SU-DHL-6 (cell line): ENCODE measurements at regions not wholly inside any gene's neighbourhood (a gene's known extent, or its start where the extent isn't known, plus 50 kb on each side); places are given as distances from the start of the nearest gene placed in this dataset.

Source experiments
- H2AFZ ChIP-seq: fragments of 200-600 bp; sonication (generic); 2 replicates; pipeline ENCODE4 v1.6.1; 2014; ENCODE audit warnings: low read depth, mild to moderate bottlenecking, moderate library complexity, mixed read lengths, antibody characterized with exemption, low read length; ENCODE audit not compliant: severe bottlenecking
- H3F3A ChIP-seq: fragments of 200-600 bp; shearing (Covaris generic); 2 replicates; pipeline ENCODE4 v1.6.0; 2016; ENCODE audit warnings: antibody characterized with exemption, mild to moderate bottlenecking; ENCODE audit not compliant: insufficient read depth
- H3K27ac ChIP-seq: fragments of 200-600 bp; sonication (generic); 2 replicates; pipeline ENCODE4 v1.5.1; 2016; ENCODE audit warnings: low read depth, mild to moderate bottlenecking, low read length, moderate library complexity, mixed read lengths
- H3K27me3 ChIP-seq: fragments of 200-600 bp; sonication (generic), shearing (Covaris generic); 2 replicates; pipeline ENCODE4 v1.6.0; 2014; ENCODE audit warnings: mild to moderate bottlenecking, low read length
- H3K36me3 ChIP-seq: fragments of 200-600 bp; sonication (generic); 2 replicates; pipeline ENCODE4 v1.6.1; 2014; ENCODE audit warnings: mild to moderate bottlenecking, low read length, mixed read lengths
- H3K4me2 ChIP-seq: fragments of 300-600, 200-600 bp; shearing (Covaris generic), sonication (generic); 2 replicates; pipeline ENCODE4 v1.6.0; 2014; ENCODE audit warnings: low read length, low read depth, mild to moderate bottlenecking; ENCODE audit not compliant: poor library complexity, severe bottlenecking
- H3K4me3 ChIP-seq: fragments of 200-600 bp; sonication (generic); 2 replicates; pipeline ENCODE4 v1.5.1; 2014; ENCODE audit warnings: antibody characterized with exemption, low read length, mild to moderate bottlenecking, mixed read lengths; ENCODE audit not compliant: insufficient read depth, poor library complexity, severe bottlenecking
- H3K79me2 ChIP-seq: fragments of 200-600 bp; sonication (generic); 2 replicates; pipeline ENCODE4 v1.6.1; 2014; ENCODE audit warnings: mild to moderate bottlenecking, low read length, moderate library complexity; ENCODE audit not compliant: insufficient read depth
- H3K9ac ChIP-seq: fragments of 200-600 bp; sonication (generic); 2 replicates; pipeline ENCODE4 v1.7.0; 2014; ENCODE audit warnings: mild to moderate bottlenecking, low read length
- H3K9me2 ChIP-seq: fragments of 200-600 bp; sonication (generic); replicated peaks from 2 replicates; pipeline ENCODE4 v1.6.1; 2014; ENCODE audit warnings: low read length; ENCODE audit not compliant: insufficient read depth
- H3K9me3 ChIP-seq: fragments of 200-600 bp; sonication (generic); 2 replicates; pipeline ENCODE4 v1.6.1; 2014; ENCODE audit warnings: low read length, mixed read lengths; ENCODE audit not compliant: insufficient read depth
- H4K20me1 ChIP-seq: fragments of 200-600 bp; sonication (generic); 2 replicates; pipeline ENCODE4 v1.6.1; 2014; ENCODE audit warnings: low read depth, mild to moderate bottlenecking, antibody characterized with exemption, low read length, moderate library complexity, mixed read lengths
- CTCF ChIP-seq: fragments of 200-600 bp; sonication (generic); IDR thresholded peaks from one replicate; pipeline ENCODE4 v1.5.1; 2017; ENCODE audit warnings: antibody characterized with exemption, mild to moderate bottlenecking, low read length, moderate library complexity; ENCODE audit not compliant: insufficient read depth, poor library complexity, severe bottlenecking
- EZH2phosphoT487 ChIP-seq: fragments of 200-600 bp; sonication (generic), shearing (Covaris generic); conservative IDR thresholded peaks from 2 replicates; pipeline ENCODE4 v1.6.1; 2018; ENCODE audit warnings: mild to moderate bottlenecking, antibody characterized with exemption, low read length, moderate library complexity, mixed read lengths

DNA sequence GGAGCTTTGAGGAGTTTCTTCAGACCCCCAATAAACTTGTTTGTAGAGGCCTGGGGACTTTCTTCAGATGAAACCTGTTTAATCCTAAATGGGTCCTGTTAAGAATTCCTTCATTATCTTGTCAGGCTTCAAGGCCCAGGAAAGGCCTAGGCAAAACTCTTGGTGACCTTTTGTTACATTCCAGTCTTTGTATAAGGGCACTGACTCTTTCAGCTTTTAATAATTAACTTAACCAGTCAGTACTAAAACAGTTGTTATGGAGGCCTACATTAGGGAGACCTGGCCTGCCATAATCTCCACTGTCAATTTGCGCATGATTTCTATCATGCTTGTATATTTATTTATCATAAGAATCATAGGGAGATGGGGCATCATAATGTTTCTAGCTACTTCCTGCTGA lies 110.2 kb downstream of the FCRL5 start:
- no peaks in the 10 kb centered on the region for H3K79me2 ChIP-seq
- no peaks in the 10 kb centered on the region for H3K27me3 ChIP-seq
- no peaks in the 10 kb centered on the region for H3K36me3 ChIP-seq
- H3K4me3 ChIP-seq, result no peak overlapping the region
- no peak overlapping the region for H3K4me2 ChIP-seq
- no peak overlapping the region for H2AFZ ChIP-seq
- no peak for TF ChIP-seq CTCF
- TF ChIP-seq EZH2phosphoT487, result no peak
- H3K27ac ChIP-seq, result no peak overlapping the region
- H3K9ac ChIP-seq, result no peak overlapping the region
- no peaks in the 10 kb centered on the region for H4K20me1 ChIP-seq
- no peaks in the 10 kb centered on the region for H3F3A ChIP-seq
- no peaks in the 10 kb centered on the region for H3K9me3 ChIP-seq
- H3K9me2 ChIP-seq, result no peaks in the 10 kb centered on the region

DNA sequence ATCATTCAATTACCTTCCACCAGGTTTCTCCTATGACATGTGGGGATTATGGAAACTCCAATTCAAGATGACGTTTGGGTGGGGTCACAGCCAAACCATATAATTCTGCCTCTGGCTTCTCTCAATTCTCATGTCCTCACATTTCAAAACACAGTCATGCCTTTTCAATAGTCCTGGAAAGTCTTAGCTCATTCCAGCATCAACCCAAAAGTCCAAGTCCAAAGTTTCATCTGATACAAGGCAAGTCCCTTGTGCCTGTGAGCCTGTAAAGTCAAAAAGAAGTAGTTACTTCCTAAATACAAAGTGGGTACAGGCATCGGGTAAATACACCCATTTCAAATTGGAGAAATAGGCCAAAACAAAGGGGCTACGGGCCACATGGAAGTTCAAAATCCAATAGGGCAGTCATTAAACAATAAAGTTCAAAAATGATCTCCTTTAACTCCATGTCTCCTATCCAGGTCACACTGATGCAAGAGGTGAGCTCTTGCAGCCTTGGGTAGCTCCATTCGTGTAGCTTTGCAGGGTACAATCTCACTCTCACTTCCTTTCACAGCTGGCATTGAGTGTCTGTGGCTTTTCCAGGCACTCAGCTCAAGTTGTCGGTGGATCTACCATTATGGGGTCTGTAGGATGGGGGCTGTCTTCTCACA lies 112.9 kb downstream of the FCRL5 start:
- Histone ChIP-seq H3K4me2 (no peak overlapping the region), H3K36me3 (no peaks in the 10 kb centered on the region), H3F3A (no peaks in the 10 kb centered on the region), H3K9me2 (no peaks in the 10 kb centered on the region), H3K9me3 (no peaks in the 10 kb centered on the region), H2AFZ (no peak overlapping the region), H3K27ac (no peak overlapping the region), H3K27me3 (no peaks in the 10 kb centered on the region), H3K4me3 (no peak overlapping the region), H4K20me1 (no peaks in the 10 kb centered on the region), H3K79me2 (no peaks in the 10 kb centered on the region), H3K9ac (no peak overlapping the region)
- TF ChIP-seq CTCF, result no peak

- H3K79me2 ChIP-seq, result no peaks in the 10 kb centered on the region
- H3K27ac ChIP-seq, result no peak overlapping the region
- no peak overlapping the region for H3K9ac ChIP-seq
These were observed 113.7 kb downstream of the FCRL5 start for GRCh38 chr1:157438613-157439012.

More at GRCh38 chr1:157438613-157439012, 113.7 kb downstream of the FCRL5 start:
- no peaks in the 10 kb centered on the region for H3K9me2 ChIP-seq
- no peak overlapping the region for H3K4me3 ChIP-seq
- H2AFZ ChIP-seq, result no peak overlapping the region
- no peaks in the 10 kb centered on the region for H4K20me1 ChIP-seq
- no peaks in the 10 kb centered on the region for H3K27me3 ChIP-seq
- no peaks in the 10 kb centered on the region for H3K36me3 ChIP-seq
- no peak for TF ChIP-seq CTCF
- no peak for TF ChIP-seq EZH2phosphoT487
- H3F3A ChIP-seq, result no peaks in the 10 kb centered on the region
- H3K4me2 ChIP-seq, result no peak overlapping the region
- H3K9me3 ChIP-seq, result no peaks in the 10 kb centered on the region
